ENCODE measurements at regions not wholly inside any gene's neighbourhood (a gene's known extent, or its start where the extent isn't known, plus 50 kb on each side); places are given as distances from the start of the nearest gene placed in this dataset.

- peaks cover 11% of the 10 kb centered on the region for H3K9me3 Mint-ChIP-seq
- peaks cover 35% of the 10 kb centered on the region for H3K27me3 Mint-ChIP-seq (ENCODE audit: low read depth)
- H3K4me1 Mint-ChIP-seq: peaks cover 17% of the 10 kb centered on the region
- POLR2A ChIA-PET: no interaction called here
- DNase-seq (ENCODE audit: low spot score) (no peak), ATAC-seq (no peak)
- CTCF ChIA-PET: no interaction called here
- no peak for TF ChIP-seq KAT7 (CRISPR knock-in tag; IDR thresholded peaks at IDR 0.05; ENCODE audit: borderline replicate concordance)
- no peak for TF ChIP-seq ZMAT4 (CRISPR knock-in tag; IDR thresholded peaks at IDR 0.05)
- no peak for TF ChIP-seq TCF7 (CRISPR knock-in tag; IDR thresholded peaks at IDR 0.05; ENCODE audit: low read depth)
- TF ChIP-seq AFF4 (CRISPR knock-in tag; IDR thresholded peaks at IDR 0.05; ENCODE audit: borderline replicate concordance): no peak
- no peak for TF ChIP-seq GRHL2 (CRISPR knock-in tag; IDR thresholded peaks at IDR 0.05; ENCODE audit: insufficient replicate concordance, severe bottlenecking)
- TF ChIP-seq PRRX2 (CRISPR knock-in tag; IDR thresholded peaks at IDR 0.05): no peak
- TF ChIP-seq ESRRA (CRISPR knock-in tag; IDR thresholded peaks at IDR 0.05; ENCODE audit: borderline replicate concordance): no peak
- no peak for TF ChIP-seq PREB (CRISPR knock-in tag; IDR thresholded peaks at IDR 0.05; ENCODE audit: borderline replicate concordance)
- no peak for TF ChIP-seq ATF6 (CRISPR knock-in tag; IDR thresholded peaks at IDR 0.05)
- no peak for TF ChIP-seq FOXK1 (CRISPR knock-in tag; IDR thresholded peaks at IDR 0.05)
- no peak for TF ChIP-seq NR2C2 (CRISPR knock-in tag; IDR thresholded peaks at IDR 0.05)
- no peaks in the 10 kb centered on the region for H3K36me3 Mint-ChIP-seq
- no peak overlapping the region; the same call in 1 of the 2 replicates for H3K4me3 Mint-ChIP-seq
- H3K27ac Mint-ChIP-seq: no peak overlapping the region
These were observed 134.4 kb downstream of the MRPL36 start for GRCh38 chr5:1665231-1665630.

GRCh38 chr5:1663186-1663585, 136.5 kb downstream of the MRPL36 start:
- peaks cover 11% of the 10 kb centered on the region for H3K9me3 Mint-ChIP-seq
- peaks cover 24% of the 10 kb centered on the region for H3K27me3 Mint-ChIP-seq (ENCODE audit: low read depth)
- no peak for TF ChIP-seq ZNF317 (CRISPR knock-in tag; IDR thresholded peaks at IDR 0.05; ENCODE audit: borderline replicate concordance, low read depth)
- TF ChIP-seq RORB (CRISPR knock-in tag; IDR thresholded peaks at IDR 0.05): no peak
- peaks cover 14% of the 10 kb centered on the region for H3K4me1 Mint-ChIP-seq
- DNase-seq (ENCODE audit: low spot score) (no peak), ATAC-seq (no peak)
- H3K4me3 Mint-ChIP-seq: no peak overlapping the region
- ChIA-PET CTCF (interaction anchor here (1.3 kb wide), 1 partner anchor 18 kb away, joined by 4 read pairs; no protein-coding TSS in a partner anchor), POLR2A (no interaction called here)
- H3K27ac Mint-ChIP-seq: no peak overlapping the region
- no peaks in the 10 kb centered on the region for H3K36me3 Mint-ChIP-seq

GRCh38 chr5:1662559-1663085, 137.0 kb downstream of the MRPL36 start:
- Mint-ChIP-seq H3K27me3 (ENCODE audit: low read depth) (peaks cover 18% of the 10 kb centered on the region), H3K9me3 (peaks cover 11% of the 10 kb centered on the region)
- DNase-seq (ENCODE audit: low spot score): no peak
- TF ChIP-seq MLX (CRISPR knock-in tag; IDR thresholded peaks at IDR 0.05): no peak
- no peak for TF ChIP-seq JAZF1 (CRISPR knock-in tag; IDR thresholded peaks at IDR 0.05)
- TF ChIP-seq EMX1 (CRISPR knock-in tag; IDR thresholded peaks at IDR 0.05): no peak
- no peak for TF ChIP-seq AFF4 (CRISPR knock-in tag; IDR thresholded peaks at IDR 0.05; ENCODE audit: borderline replicate concordance)
- TF ChIP-seq FOXP1 (CRISPR knock-in tag; IDR thresholded peaks at IDR 0.05; ENCODE audit: borderline replicate concordance): no peak
- no peak for TF ChIP-seq ZNF671 (CRISPR knock-in tag; IDR thresholded peaks at IDR 0.05)

More at GRCh38 chr5:1662559-1663085, 137.0 kb downstream of the MRPL36 start:
- H3K4me1 Mint-ChIP-seq: peaks cover 11% of the 10 kb centered on the region
- H3K27ac Mint-ChIP-seq: no peak overlapping the region
- no peaks in the 10 kb centered on the region for H3K36me3 Mint-ChIP-seq
- POLR2A ChIA-PET: no interaction called here
- CTCF ChIA-PET: interaction anchor here (1.3 kb wide), 1 partner anchor 18 kb away, joined by 4 read pairs; no protein-coding TSS in a partner anchor
- ATAC-seq: no peak
- H3K4me3 Mint-ChIP-seq: no peak overlapping the region

All from WTC11 (cell line).